HG03025 (cell line): ENCODE measurements at regions not wholly inside any gene's neighbourhood (a gene's known extent, or its start where the extent isn't known, plus 50 kb on each side); places are given as distances from the start of the nearest gene placed in this dataset.
"Not testable (repeated sequence)": the region's sequence is repeated elsewhere in the genome, so short reads cannot be mapped to it uniquely, and the experiment has no call there.

Experiments
- ATAC-seq: cut with Tn5 transposase; IDR thresholded peaks from one replicate; pipeline ENCODE4 v1.9.1; 2021; ENCODE audit warnings: mild to moderate bottlenecking, moderate library complexity; ENCODE audit not compliant: unreplicated experiment, low FRiP score

GRCh38 chr17:14590459-14591250 is 289.8 kb downstream of the HS3ST3B1 start:
- ATAC-seq = no peak

- ATAC-seq = no peak
These were observed 284.2 kb downstream of the HS3ST3B1 start for GRCh38 chr17:14585099-14585498.

GRCh38 chr17:14582996-14583395 is 282.1 kb downstream of the HS3ST3B1 start:
- ATAC-seq = no peak

GRCh38 chr17:14581186-14581830 is 280.4 kb downstream of the HS3ST3B1 start:
- ATAC-seq = no peak

- no peak for ATAC-seq
These were observed 279.6 kb downstream of the HS3ST3B1 start for GRCh38 chr17:14580499-14580898.

- ATAC-seq = no peak
These were observed 278.8 kb downstream of the HS3ST3B1 start for GRCh38 chr17:14579716-14580115.

GRCh38 chr17:14575471-14575953 is 274.6 kb downstream of the HS3ST3B1 start:
- no peak for ATAC-seq

- ATAC-seq = not testable (repeated sequence)
These were observed 259.4 kb downstream of the HS3ST3B1 start for GRCh38 chr17:14560325-14560724.

- ATAC-seq = no peak
These were observed 258.6 kb downstream of the HS3ST3B1 start for GRCh38 chr17:14559264-14560119.

GRCh38 chr17:14557480-14557879 is 256.6 kb downstream of the HS3ST3B1 start:
- ATAC-seq = no peak

GRCh38 chr17:14553847-14554246 is 253.0 kb downstream of the HS3ST3B1 start:
- ATAC-seq = no peak

GRCh38 chr17:14552306-14552705 is 251.4 kb downstream of the HS3ST3B1 start:
- ATAC-seq = no peak

GRCh38 chr17:14547556-14547955 is 246.7 kb downstream of the HS3ST3B1 start:
- no peak for ATAC-seq

- ATAC-seq = no peak
These were observed 246.1 kb downstream of the HS3ST3B1 start for GRCh38 chr17:14547016-14547415.

GRCh38 chr17:14545156-14545906 is 244.4 kb downstream of the HS3ST3B1 start:
- no peak for ATAC-seq

- ATAC-seq = no peak
These were observed 240.8 kb downstream of the HS3ST3B1 start for GRCh38 chr17:14541714-14542113.

GRCh38 chr17:14539801-14540200 is 238.9 kb downstream of the HS3ST3B1 start:
- no peak for ATAC-seq

- ATAC-seq = not testable (repeated sequence)
These were observed 231.4 kb downstream of the HS3ST3B1 start for GRCh38 chr17:14532242-14532641.

GRCh38 chr17:14525551-14526455 is 224.9 kb downstream of the HS3ST3B1 start:
- ATAC-seq = no peak
